ENCODE measurements at regions not wholly inside any gene's neighbourhood (a gene's known extent, or its start where the extent isn't known, plus 50 kb on each side); places are given as distances from the start of the nearest gene placed in this dataset.

GRCh38 chr17:79186406-79186805 is 111.8 kb downstream of the ENGASE start:
- TF ChIP-seq EZH2 (IDR thresholded peaks at IDR 0.05; ENCODE audit: borderline replicate concordance, low read depth, low read length, severe bottlenecking) (no peak), MAX (IDR thresholded peaks at IDR 0.05; ENCODE audit: insufficient read depth, insufficient read length) (no peak), POLR2A (IDR thresholded peaks at IDR 0.05; ENCODE audit: low read depth, low read length) (no peak), CTCF (IDR thresholded peaks at IDR 0.05; ENCODE audit: extremely low read depth in 1 of 2, insufficient read depth in 1 of 2, low read depth in 1 of 2, low read length in 2 of 2) (no peak), POLR2AphosphoS5 (IDR thresholded peaks at IDR 0.05; ENCODE audit: insufficient read depth, low read depth, low read length) (no peak), FOS (IDR thresholded peaks at IDR 0.05; ENCODE audit: borderline replicate concordance, insufficient read depth, low read length) (no peak), JUN (IDR thresholded peaks at IDR 0.05; ENCODE audit: borderline replicate concordance, insufficient read depth, insufficient read length, low read depth) (no peak), MYC (IDR thresholded peaks at IDR 0.05; ENCODE audit: low read depth, low read length) (no peak), GATA2 (IDR thresholded peaks at IDR 0.05; ENCODE audit: insufficient read depth, insufficient read length, low read depth, low read length) (no peak)
